ENCODE measurements at regions not wholly inside any gene's neighbourhood (a gene's known extent, or its start where the extent isn't known, plus 50 kb on each side); places are given as distances from the start of the nearest gene placed in this dataset.

DNA sequence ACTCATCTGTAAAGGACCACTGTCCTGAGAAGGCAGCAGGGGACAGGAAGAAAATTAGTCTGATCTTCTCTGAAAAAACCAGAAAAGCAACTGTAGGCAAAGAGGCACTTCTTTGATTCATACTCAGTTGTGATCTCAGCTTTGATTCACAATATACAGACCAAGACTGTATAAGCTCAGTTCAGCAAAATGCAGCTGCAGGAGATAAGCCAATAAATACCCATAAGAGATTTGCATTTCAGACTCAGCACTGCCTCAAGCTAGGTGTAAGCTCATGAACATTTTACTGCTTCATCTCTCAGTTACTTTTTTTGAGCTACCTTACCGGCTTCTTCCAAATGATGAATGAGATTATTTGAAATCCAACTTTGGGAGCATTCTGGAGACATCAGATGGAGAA, 64.2 kb upstream of the LYZL1 start:
- H3K9me3 ChIP-seq (replicated peaks; ENCODE audit: control insufficient read depth, insufficient read depth, low read length): no peaks in the 10 kb centered on the region
- ChIA-PET RAD21 (ENCODE audit: unreplicated experiment) (no interaction called here), CTCF (no interaction called here), SMC1A (ENCODE audit: uncharacterized antibody, unreplicated experiment) (interaction anchor here (0.6 to 0.7 kb wide), 2 partner anchors 10 to 1635 kb away, joined by 3 to 4 read pairs; no protein-coding TSS in a partner anchor), POLR2A (no interaction called here)
- in situ Hi-C loops (cut with MboI) (no loop called here), intact Hi-C loops (cut with micrococcal nuclease; ENCODE audit: unreplicated experiment) (no loop called here)
- H3K27ac ChIP-seq (ENCODE audit: control insufficient read depth, insufficient read depth): no peak overlapping the region
- H3K4me2 ChIP-seq (ENCODE audit: control insufficient read depth, insufficient read depth): no peak overlapping the region
- ATAC-seq: no peak
- no peaks in the 10 kb centered on the region for H4K20me1 ChIP-seq (ENCODE audit: control insufficient read depth, insufficient read depth)
- H3K9ac ChIP-seq (ENCODE audit: control insufficient read depth, insufficient read depth, low read length): no peak overlapping the region
- no peaks in the 10 kb centered on the region for H3K79me2 ChIP-seq (ENCODE audit: control insufficient read depth, insufficient read depth, low read length)
- BruUV-seq (replicated peaks): no TSS peak
- H3K4me3 ChIP-seq: no peak overlapping the region
- H3K4me1 ChIP-seq (ENCODE audit: control insufficient read depth, insufficient read depth, low read length): no peaks in the 10 kb centered on the region
- H3K36me3 ChIP-seq (ENCODE audit: control insufficient read depth in 2 of 2, insufficient read depth in 2 of 2, low read length in 1 of 2): no peaks in the 10 kb centered on the region
- H3K27me3 ChIP-seq (replicated peaks in 1 of 2; ENCODE audit: control insufficient read depth in 2 of 2, insufficient read depth in 2 of 2, low read length in 1 of 2): no peaks in the 10 kb centered on the region
- FAIRE-seq: no peak
- no peak for TF ChIP-seq POLR2A (IDR thresholded peaks at IDR 0.05; ENCODE audit: low read depth, low read length)
- no peak for TF ChIP-seq RELB (IDR thresholded peaks at IDR 0.05; ENCODE audit: low read depth)
- TF ChIP-seq CHD1 (IDR thresholded peaks at IDR 0.05; ENCODE audit: low read depth, low read length): no peak
- no peak for TF ChIP-seq ESRRA (IDR thresholded peaks at IDR 0.05; ENCODE audit: low read length)
- TF ChIP-seq CREM (IDR thresholded peaks at IDR 0.05; ENCODE audit: low read depth): no peak
- TF ChIP-seq POLR2AphosphoS2 (IDR thresholded peaks at IDR 0.05; ENCODE audit: low read depth, low read length): no peak
- TF ChIP-seq BRCA1 (IDR thresholded peaks at IDR 0.05; ENCODE audit: low read depth, low read length): no peak
- TF ChIP-seq ZNF207 (IDR thresholded peaks at IDR 0.05; ENCODE audit: borderline replicate concordance): no peak
- TF ChIP-seq YY1 (IDR thresholded peaks at IDR 0.05; ENCODE audit: low read depth, low read length): no peak
- TF ChIP-seq, protein P1, sequence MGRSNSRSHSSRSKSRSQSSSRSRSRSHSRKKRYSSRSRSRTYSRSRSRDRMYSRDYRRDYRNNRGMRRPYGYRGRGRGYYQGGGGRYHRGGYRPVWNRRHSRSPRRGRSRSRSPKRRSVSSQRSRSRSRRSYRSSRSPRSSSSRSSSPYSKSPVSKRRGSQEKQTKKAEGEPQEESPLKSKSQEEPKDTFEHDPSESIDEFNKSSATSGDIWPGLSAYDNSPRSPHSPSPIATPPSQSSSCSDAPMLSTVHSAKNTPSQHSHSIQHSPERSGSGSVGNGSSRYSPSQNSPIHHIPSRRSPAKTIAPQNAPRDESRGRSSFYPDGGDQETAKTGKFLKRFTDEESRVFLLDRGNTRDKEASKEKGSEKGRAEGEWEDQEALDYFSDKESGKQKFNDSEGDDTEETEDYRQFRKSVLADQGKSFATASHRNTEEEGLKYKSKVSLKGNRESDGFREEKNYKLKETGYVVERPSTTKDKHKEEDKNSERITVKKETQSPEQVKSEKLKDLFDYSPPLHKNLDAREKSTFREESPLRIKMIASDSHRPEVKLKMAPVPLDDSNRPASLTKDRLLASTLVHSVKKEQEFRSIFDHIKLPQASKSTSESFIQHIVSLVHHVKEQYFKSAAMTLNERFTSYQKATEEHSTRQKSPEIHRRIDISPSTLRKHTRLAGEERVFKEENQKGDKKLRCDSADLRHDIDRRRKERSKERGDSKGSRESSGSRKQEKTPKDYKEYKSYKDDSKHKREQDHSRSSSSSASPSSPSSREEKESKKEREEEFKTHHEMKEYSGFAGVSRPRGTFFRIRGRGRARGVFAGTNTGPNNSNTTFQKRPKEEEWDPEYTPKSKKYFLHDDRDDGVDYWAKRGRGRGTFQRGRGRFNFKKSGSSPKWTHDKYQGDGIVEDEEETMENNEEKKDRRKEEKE (IDR thresholded peaks at IDR 0.05): no peak
- H2AFZ ChIP-seq (ENCODE audit: control insufficient read depth, low read depth, low read length): no peak overlapping the region
- no peak for DNase-seq (ENCODE audit: low read depth, low spot score)
- 93% methylated on average over 1 of the region's 1 CpG for WGBS (ENCODE audit: insufficient coverage, insufficient replicate concordance, low lambda C conversion rate, missing lambda C conversion rate)

Measured in GM12878 (cell line).